HG03460 (cell line): ENCODE measurements at regions not wholly inside any gene's neighbourhood (a gene's known extent, or its start where the extent isn't known, plus 50 kb on each side); places are given as distances from the start of the nearest gene placed in this dataset.
"Not testable (repeated sequence)": the region's sequence is repeated elsewhere in the genome, so short reads cannot be mapped to it uniquely, and the experiment has no call there.

ENCODE experiments used
- ATAC-seq: cut with Tn5 transposase; IDR thresholded peaks from one replicate; pipeline ENCODE4 v1.9.1; 2021; ENCODE audit not compliant: unreplicated experiment

GRCh38 chr1:80624682-80625081, 1176.1 kb upstream of the ADGRL2 start:
- no peak for ATAC-seq

- no peak for ATAC-seq
Observed at GRCh38 chr1:80607064-80607463, 1193.7 kb upstream of the ADGRL2 start.

GRCh38 chr1:80594013-80594412, 1206.7 kb upstream of the ADGRL2 start:
- no peak for ATAC-seq

DNA sequence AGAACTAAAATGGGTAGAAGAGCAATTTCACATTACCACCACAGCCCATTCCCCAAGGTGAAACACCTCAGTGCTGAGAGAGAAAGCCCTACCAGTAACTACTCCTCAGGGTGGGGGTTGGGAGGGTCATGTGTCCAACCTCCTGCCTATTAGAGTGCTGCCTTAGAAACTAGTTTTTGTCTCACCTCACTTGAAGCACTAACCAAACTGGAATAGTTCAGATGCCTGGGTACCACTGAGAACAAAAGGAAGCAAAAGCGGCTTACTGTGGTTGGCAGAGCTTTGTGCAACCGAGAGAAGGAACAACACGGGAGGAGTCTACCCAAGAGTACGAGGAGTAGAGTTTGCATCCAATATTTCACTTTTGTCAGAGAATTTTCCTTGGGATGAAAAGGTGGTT, 1207.5 kb upstream of the ADGRL2 start:
- ATAC-seq, result no peak

- ATAC-seq, result no peak
Observed at GRCh38 chr1:80582980-80583379, 1217.8 kb upstream of the ADGRL2 start.

- no peak for ATAC-seq
Observed at GRCh38 chr1:80579055-80579454, 1221.7 kb upstream of the ADGRL2 start.

DNA sequence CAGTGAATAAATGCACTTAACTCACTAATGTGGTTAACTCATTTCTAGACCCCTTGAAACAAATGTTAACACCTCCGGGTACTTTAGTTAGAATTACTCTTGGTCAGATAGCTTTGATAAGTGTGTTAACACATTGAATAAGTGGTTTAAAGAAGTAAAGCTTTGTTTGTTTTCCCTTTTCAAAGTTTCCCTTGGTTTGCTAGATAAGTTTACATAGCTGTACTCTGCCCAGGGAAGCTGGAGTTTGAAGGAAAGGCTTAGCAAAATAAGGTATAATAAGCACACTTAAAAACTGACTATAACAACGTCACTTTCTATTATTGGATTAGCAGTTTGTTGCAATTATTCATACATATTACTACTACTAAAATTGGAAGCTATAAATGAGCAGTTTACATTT, 1233.9 kb upstream of the ADGRL2 start:
- ATAC-seq, result no peak

DNA sequence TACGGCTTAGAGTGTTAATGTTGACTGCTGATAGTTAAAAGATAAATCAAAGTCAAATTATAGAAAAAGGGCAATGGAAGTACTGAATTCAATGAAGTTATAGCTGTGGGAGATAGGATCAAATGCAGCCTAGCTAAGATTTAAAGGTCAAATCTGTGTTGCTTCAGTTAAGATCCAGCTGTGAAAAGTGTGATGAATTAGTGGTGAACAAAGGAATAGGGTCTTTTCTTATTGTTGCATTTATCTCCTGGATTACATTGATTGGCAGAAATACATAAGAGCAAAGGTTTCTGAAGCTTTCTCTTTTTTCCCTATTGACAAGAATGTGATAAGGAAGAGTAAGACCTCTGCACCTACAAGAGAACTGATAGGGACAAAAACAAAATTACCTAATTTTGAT, 1234.6 kb upstream of the ADGRL2 start:
- no peak for ATAC-seq

DNA sequence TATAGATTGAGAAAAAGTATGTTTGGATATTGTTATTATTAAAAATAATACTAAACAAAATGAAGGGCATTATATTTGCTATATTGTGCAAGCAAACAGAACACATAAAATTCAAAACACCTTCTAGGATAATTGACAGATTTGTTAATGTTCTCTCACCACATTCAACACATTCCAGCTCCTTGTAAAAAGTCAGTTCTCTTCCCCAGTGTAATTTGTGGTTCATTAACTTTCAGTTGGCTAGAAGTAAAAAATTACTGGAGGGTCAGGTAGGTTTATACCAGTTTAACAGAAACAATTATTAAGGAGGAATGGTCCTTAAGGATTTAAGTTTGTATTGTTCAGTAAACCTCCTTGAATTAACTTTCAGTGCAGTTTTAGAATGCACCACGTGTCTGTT, 1235.3 kb upstream of the ADGRL2 start:
- no peak for ATAC-seq

- ATAC-seq, result no peak
Observed at GRCh38 chr1:80542231-80542630, 1258.5 kb upstream of the ADGRL2 start.

- ATAC-seq, result no peak
Observed at GRCh38 chr1:80540596-80540995, 1260.1 kb upstream of the ADGRL2 start.

GRCh38 chr1:80540149-80540548, 1260.6 kb upstream of the ADGRL2 start:
- no peak for ATAC-seq

DNA sequence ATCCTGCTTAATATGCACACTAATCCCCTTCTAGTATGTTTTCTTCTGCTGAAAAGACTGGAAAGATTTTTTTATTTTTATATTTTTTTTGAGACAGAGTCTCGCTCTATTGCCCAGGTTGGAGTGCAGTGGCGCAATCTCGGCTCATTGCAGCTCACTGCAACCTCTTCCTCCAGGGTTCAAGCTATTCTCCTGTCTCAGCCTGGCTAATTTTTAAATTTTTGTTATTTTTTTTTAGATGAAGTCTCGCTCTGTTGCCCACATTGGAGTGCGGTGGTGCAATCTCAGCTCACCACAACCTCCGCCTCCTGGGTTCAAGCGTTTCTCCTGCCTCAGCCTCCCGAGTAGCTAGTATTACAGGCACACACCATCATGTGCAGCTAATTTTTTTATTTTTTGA, 1261.4 kb upstream of the ADGRL2 start:
- not testable (repeated sequence) for ATAC-seq

DNA sequence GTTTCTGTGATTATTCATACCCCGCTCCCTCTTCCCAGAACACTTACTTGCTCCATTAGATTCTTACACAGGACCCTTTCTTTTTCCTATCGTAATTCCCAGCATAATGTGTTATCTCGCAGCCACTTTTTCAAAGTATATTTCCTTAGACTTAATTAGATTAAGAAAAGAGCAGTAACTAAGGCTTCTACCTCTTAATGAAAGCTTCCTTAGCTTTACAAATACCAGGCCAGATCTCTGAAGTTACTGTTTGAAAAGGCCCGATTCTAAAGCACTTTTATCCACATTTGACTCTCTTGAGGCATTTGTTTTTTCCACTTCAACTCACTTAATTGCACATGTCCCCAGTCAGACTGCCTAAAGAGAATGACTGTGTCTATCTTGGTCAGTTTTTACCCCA, 1264.3 kb upstream of the ADGRL2 start:
- ATAC-seq, result no peak

DNA sequence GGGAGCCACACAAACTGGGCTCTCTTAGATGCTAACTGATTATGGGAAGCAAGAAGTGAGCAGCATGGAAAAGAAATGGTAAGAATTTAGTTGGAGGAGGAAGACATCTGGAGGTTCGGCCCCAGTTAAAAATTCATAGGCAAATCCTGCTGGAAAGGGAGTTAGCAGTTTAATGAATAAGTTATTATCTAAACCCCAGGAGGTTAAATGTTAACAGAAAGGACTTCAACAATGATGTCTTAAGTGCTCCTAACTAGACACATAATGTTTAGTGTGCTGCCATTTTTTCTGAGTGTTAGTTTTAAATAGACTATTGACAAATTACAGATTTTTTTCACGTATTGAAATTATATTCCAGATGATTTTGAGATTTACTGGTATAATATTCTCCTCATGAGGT, 1265.3 kb upstream of the ADGRL2 start:
- ATAC-seq, result no peak

DNA sequence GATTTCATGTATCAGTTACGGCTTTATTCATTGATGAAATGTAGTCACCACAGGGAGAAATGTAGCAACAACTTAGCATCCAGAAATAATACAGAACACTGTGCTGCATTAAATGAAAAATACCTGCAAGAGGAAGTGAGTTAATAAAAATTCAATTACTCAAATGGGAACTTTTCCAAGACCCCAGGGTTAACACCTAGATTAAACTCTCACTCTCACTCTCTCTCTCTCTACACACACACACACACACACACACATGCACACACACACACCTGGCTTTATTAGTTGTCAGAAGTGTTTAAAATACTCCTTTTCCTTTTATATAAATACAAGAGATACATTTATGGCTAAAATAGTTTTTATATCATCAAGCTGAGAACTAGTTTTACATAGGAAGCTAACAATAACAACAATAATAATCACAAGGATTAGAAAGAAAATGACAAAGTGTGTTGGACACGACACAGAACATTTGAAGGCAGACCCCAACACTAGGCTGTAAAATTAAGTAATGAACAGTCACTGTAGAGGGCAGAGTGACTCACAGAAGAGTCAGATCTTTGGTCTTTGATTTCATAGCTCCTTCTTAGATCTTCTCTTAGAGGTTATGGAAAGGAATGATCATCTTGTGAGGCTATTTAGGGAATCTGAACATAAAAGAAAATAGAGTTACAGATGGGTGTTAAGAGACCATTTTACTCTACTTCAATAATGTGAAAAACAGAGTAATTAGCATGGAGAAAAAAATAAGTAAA, 1266.0 kb upstream of the ADGRL2 start:
- no peak for ATAC-seq

DNA sequence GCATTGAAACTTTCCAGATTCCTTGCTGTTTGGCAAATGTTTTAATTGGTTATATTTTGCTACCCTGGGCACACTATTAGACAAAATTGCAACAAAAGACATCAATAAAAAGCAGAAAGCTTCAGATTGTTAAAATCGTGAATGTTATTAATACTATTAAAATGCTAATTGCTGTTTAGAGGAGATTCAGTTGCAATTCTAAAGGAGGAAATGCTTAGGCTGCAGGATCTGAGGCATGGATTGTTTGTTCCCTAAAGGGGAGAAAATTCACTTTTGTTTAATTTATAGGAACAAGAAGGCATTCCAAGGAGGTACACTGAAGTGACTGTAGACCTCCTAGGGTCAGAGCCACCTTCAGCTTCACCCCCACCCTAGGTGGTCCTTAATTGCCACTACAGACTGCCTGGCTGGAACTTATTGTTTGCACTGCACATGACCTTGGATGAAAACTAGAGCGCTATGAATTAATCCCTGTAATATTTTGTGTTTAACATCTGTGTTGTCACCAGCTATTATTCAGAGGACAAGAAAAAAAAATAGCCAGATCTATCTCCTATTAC, 1266.9 kb upstream of the ADGRL2 start:
- ATAC-seq, result no peak

DNA sequence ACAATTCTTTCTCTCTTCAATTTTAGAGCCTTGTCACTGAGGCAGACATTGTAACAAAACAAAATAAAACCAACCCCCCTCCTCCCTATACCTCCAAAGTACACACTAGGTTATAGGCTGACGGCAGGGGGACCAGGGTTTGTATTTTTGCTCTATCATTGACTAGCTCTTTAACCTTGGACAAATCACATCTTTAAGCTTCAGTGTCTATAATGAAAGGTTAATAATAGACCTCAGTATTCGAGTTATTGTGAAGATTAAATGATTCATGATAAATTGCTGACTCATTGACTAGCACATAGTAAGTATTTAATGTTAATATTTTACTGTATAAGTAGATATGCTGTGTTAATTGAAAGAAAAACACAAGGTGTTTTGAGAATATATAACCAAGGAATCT, 1267.6 kb upstream of the ADGRL2 start:
- ATAC-seq, result no peak

GRCh38 chr1:80531182-80531581, 1269.6 kb upstream of the ADGRL2 start:
- ATAC-seq, result no peak

DNA sequence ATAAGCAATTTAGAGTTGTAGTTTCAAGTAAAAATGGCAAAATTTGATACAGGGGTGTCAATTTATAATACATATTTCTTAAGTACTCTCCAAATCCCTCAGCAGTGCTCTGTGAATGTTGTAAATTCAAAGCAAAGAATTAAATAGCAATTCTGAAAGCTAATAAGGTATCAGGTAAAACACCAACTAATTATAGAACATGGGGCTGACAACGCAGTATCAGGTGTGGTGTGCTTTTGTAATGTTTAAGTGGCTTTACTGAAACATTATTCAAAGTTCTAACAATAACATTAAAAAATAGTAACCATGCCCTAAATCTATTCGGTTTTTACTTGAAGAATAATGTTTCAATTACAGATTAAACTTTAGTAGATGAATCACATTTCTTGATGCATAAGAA, 1271.2 kb upstream of the ADGRL2 start:
- ATAC-seq, result no peak

DNA sequence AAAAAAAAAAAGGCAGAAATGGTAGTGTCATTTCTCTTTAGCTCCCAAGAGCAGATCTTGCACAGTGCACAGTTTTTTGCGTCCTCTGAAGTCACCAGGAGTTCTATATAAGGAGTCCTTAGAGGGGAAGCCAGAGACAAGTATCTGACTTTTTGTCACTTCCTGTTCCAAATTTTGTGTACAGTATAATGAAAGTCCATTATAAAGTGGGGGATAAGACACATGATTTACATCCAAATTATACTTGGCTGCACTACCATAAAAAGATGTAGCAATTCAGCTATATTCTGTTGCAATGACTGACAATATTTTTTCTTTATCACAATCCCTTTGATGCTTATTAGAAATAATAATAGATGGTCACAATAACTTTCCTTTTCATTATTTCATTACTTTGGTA, 1276.9 kb upstream of the ADGRL2 start:
- ATAC-seq, result no peak

DNA sequence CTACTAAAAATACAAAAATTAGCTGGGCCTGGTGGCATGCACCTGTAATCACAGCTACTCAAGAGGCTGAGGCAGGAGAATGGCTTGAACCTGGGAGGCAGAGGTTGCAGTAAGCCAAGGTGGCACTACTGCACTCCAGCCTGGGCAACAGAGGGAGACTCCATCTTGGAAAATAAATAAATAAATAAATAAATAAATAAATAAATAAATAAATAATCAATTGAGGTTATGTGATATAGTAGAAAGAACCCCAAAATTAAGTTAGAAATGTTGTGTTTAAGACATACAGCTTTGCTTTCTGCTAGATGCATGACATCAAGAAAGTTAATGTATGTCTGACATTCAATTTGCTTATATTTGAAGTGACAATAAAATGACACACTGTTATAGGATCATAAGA, 1277.7 kb upstream of the ADGRL2 start:
- not testable (repeated sequence) for ATAC-seq

GRCh38 chr1:80520949-80521348, 1279.8 kb upstream of the ADGRL2 start:
- no peak for ATAC-seq
